ENCODE measurements at regions not wholly inside any gene's neighbourhood (a gene's known extent, or its start where the extent isn't known, plus 50 kb on each side); places are given as distances from the start of the nearest gene placed in this dataset.

GRCh38 chr7:46559194-46559832, 638.2 kb upstream of the IGFBP3 start:
- no peak for DNase-seq

GRCh38 chr7:46558482-46559193, 637.6 kb upstream of the IGFBP3 start:
- no peak for DNase-seq

GRCh38 chr7:46557781-46558180, 636.7 kb upstream of the IGFBP3 start:
- DNase-seq, result no peak

- no peak for DNase-seq
Observed at GRCh38 chr7:46557295-46557711, 636.2 kb upstream of the IGFBP3 start.

- DNase-seq, result no peak
Observed at GRCh38 chr7:46554688-46555422, 633.8 kb upstream of the IGFBP3 start.

DNA sequence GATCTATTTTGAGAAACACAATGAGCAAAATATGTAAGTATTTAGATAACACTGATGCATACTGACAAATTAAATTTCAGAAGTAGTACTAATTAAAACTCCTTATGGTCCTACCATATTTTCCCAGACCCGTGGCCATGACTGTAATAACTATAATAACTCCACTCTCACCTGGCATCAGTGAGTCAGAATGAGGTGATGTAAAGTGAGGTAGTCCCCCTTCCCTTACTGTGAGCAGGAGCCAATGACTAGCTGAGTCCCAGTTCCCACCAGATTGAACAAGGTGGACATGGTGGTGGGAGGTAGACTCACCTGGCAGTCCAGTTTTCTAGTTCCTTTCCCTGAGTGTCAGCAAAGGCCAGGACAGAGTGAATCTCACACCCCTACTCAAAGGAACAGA, 630.5 kb upstream of the IGFBP3 start:
- DNase-seq, result no peak

GRCh38 chr7:46550864-46551263, 629.8 kb upstream of the IGFBP3 start:
- no peak for DNase-seq

DNA sequence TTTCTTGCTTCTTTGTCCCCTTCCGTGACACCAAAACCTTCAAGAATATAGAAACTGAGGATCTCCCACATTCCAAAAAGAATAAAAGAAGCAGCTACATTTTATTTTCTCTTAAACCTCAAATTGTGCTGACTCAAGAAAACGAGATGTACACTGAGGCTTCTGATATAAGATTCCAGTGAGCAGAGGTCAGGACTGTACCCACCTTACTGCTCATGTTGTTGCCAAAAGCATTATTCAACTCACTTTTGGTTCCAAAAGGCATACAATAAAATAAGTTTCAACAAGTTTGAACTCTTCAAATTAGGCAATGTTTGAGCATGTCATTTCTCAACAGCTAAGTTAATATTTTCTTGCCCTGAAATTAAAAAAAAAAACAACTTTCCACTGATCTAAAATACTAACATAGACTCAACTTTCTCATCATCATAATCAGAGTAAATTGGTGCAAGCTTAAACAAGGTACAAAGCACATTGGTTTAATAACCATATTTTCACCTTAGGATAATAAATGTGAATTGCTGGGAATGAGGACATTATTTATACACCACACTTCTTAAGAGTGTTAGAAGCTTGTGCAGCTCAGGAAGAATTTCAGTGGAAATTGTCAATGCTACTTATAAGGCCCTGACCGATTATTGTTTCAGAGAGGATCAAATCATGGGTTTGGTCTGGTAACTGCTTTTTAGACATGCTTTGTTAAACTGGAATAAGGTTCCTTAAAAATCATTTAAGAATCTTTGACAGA, 629.0 kb upstream of the IGFBP3 start:
- DNase-seq, result no peak

DNA sequence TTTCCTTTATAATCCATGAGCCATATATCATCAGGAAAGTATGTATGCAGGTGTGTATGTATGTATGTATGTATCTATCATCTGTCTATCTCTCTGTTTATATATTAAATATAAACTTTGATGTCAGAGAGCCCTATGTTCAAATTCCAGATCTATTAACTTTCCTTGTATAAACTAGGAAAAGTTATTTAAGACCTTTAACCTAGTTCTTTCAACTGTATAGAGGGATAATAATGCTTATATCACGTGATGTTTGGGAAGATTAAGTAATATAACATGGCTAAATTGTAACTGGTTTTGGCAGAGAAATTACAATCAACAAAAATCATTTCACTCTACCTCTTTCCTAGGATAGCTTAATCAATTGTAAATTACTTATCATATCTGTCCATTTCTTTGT, 628.3 kb upstream of the IGFBP3 start:
- no peak for DNase-seq

DNA sequence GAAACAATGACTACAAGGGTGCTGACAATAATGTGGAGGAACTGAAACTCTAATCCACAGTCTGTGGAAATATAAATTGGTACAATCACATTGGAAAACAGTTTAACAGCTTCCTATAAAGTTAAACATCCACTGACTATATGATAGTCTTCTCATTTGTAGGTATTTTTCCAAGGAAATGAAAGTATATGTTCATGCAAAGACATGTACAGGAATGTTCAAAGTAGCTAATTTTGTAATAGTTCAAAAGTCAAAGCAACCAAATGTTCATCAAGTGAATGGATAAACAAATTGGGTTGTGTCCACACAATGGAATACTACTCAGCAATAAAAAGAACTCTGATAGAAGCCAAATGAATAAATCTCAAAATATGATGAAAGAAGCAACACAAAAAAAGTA, 626.0 kb upstream of the IGFBP3 start:
- DNase-seq, result no peak

- no peak for DNase-seq
Observed at GRCh38 chr7:46545790-46546189, 624.7 kb upstream of the IGFBP3 start.

DNA sequence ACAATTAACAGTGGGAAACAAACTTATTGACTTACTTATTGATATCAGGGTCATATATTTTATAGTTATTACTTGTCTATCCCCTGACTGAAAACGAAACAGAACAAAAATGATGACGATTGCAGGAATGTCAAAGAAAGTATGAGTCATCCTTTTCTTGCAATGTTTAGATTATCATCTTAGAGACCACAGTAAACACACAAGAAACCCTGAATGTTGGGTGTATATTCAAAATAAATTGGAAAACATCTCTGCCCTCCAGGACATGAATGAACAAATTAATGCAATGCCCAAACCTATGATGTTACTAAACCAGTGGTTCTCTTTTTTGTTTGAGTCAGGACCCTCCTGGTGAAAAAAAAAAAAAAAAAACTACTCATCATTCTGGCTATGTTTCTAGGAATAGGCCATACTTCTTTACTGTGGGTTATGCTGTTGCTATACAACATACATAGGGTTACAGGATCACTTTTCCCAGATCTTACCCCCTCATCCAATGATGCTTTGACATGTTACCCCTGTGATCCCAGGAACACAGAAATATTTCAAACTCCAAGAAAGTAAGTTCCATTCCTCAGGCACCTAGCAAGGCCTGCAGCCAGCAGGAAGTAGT, 623.4 kb upstream of the IGFBP3 start:
- DNase-seq, result no peak

DNA sequence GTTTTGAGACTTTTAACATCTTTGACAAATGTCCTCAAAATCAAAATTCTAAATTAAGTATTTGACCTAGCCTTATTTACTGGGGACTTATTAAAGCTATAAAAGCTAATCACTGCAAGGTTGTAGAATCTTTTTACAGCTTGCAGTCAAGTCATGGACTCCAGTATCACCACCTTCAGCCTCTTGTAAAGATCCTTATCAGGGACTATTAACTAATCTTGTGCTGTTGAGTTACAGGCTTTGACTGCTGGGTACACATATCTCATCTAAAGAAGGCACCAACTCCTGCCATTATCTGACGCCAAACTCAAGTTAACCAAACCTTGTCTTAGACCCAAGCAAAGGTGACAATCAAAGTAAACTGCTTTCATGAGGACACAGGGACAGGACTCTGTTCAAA, 621.0 kb upstream of the IGFBP3 start:
- no peak for DNase-seq

- no peak for DNase-seq
Observed at GRCh38 chr7:46539892-46540483, 618.9 kb upstream of the IGFBP3 start.

DNA sequence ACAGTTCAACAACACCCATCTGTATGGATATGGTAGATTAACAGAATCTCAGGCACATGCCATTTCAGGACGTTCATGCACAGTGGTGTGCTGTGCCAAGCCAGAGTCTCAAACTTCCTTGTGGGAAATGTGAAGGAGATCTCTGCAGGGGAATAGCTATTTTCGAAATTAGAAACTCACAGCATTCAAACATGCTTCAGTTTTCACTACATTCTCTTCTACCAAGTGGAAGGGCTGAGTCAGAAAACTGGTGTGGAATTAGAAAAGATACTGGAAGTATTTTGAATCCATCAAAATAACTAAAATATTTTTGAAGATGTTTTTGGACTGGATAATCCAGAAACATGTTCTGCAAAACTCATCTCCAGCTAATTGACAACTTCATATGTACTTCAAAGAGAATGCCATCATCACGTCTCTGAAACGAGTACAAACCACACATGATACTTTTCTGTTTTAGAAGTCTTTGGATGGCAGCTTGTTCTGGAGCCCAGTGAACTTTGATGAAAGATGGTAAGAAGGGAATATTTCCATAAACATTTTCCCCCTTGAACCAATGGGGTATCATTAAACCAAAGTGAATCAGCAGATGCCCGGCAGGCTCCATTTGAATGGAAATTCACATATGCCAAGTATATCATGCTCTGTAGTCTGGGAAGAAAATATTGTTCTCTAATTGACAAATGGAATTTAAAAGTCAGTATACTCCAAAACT, 616.3 kb upstream of the IGFBP3 start:
- DNase-seq, result no peak

DNA sequence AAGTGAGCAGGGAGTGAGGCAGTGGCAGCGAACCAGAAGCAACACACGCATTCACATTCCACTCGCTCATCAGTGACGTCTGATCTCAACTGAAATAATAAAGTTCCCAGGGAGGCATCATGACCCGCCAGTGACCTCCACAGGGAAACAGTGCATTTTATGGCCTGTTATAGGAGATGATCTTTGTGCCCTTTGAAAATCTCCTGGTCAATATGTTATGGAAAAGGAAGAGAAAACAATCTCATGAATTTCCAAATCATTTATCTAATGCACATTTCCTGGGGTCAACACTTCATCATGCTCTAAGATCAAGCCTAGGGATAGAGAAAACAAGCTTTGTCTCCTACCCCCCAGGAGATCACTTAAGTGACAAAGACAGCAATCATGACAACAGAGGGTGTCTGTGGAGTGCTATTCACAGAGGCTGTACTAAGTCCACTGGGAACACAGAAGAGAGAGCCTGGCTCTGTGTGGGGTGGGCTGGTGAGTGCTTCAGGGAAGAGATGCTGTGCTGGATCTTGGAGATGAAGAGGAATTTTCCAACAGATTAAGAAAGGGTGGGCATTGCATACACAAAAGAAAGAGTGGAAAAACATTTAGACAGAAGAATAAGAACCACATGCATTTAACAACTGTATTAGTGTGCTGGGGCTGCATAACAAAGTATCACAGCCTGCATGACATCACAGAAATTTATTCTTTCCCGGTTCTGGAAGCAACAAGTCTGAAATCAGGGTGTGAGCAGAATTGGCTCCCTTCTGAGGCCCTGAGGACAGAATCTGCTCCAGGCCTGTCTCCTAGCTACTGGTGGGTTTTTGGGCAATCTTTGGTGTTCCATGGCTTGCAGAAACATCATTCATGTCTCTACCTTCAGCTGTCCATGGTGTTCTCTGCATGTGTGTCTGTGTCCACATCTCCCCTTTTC, 613.9 kb upstream of the IGFBP3 start:
- DNase-seq, result no peak

DNA sequence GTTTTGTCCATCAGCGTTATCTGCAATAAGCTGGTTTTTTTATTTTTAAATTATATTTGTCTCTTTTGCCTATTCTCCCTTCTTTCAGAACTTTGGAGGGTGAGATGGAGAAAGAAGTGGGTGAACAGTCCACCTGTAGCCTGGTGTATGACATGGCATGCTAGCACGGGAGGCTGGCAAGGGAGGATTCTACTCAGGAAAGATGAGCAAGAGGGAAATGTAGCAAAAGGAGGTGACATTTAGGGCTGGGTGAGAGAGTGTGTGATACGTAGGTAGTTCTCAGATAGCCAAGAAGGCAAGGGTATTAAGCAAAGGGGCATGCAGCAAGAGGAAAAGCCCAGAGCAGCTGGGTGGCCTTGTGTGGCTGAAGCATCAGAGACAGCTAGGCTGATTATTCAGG, 612.9 kb upstream of the IGFBP3 start:
- DNase-seq, result no peak

- no peak for DNase-seq
Observed at GRCh38 chr7:46532571-46532970, 611.5 kb upstream of the IGFBP3 start.

GRCh38 chr7:46530081-46530750, 609.1 kb upstream of the IGFBP3 start:
- no peak for DNase-seq

DNA sequence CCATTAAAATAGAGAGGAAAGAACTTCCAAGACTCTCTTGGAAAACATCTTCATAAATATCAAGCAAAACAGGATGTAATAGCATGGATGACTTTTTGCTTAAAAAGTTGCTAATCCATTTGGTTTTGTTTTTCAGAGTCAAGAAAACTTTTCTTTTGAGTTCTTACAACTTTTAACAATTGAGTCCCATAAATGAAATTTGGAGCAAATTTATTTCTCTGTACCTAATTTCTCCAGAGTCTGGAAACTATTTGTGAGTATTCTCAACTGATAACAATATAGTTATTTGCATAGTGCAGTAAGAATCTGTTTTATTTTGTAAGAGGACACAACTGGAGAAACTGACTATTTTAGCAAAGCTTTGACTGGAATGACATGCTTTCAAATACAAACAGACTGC, 606.3 kb upstream of the IGFBP3 start:
- DNase-seq, result no peak
